A673 (cell line): ENCODE measurements at regions not wholly inside any gene's neighbourhood (a gene's known extent, or its start where the extent isn't known, plus 50 kb on each side); places are given as distances from the start of the nearest gene placed in this dataset.
"Not testable (repeated sequence)": the region's sequence is repeated elsewhere in the genome, so short reads cannot be mapped to it uniquely, and the experiment has no call there.

ENCODE experiments used
- BruUV-seq: library from RNA; stranded (reverse); fragments of 400-500 nt; replicated peaks from 2 replicates; lab custom pipeline; 2021; lab: Mats Ljungman, UMichigan
- CTCF ChIA-PET: fragments of 300-600 bp; sonication (Branson Sonifier 250); formaldehyde crosslinking; loops from one replicate; lab custom pipeline; 2022; ENCODE audit warnings: antibody characterized with exemption; lab: Charles Lee
- POLR2A ChIA-PET: fragments of 300-600 bp; sonication (Branson Sonifier 250); formaldehyde crosslinking; loops from one replicate; lab custom pipeline; 2022; ENCODE audit warnings: antibody characterized with exemption; ENCODE audit not compliant: low non-redundant PET; lab: Charles Lee
- DNase-seq: peaks from one replicate; pipeline ENCODE4 v3.0.0-alpha.2; 2015; ENCODE audit warnings: low spot score
- H3K27ac ChIP-seq: fragments of 200-600 bp; sonication (generic); 2 replicates; pipeline ENCODE4 v1.5.1; 2016; ENCODE audit warnings: mixed run types, low read depth, mild to moderate bottlenecking, mixed read lengths, antibody characterized with exemption, low read length; ENCODE audit not compliant: poor library complexity, severe bottlenecking
- H3K27me3 ChIP-seq: fragments of 200-600 bp; sonication (generic); replicated peaks from 2 replicates; pipeline ENCODE4 v1.6.1; 2017; ENCODE audit warnings: mixed run types, low read depth, mild to moderate bottlenecking, mixed read lengths, antibody characterized with exemption, low read length; ENCODE audit not compliant: insufficient read depth, poor library complexity
- H3K36me3 ChIP-seq: fragments of 200-600 bp; sonication (generic); 2 replicates; pipeline ENCODE4 v1.6.1; 2016; ENCODE audit warnings: mixed run types, mild to moderate bottlenecking, mixed read lengths, antibody characterized with exemption, low read length; ENCODE audit not compliant: insufficient read depth, poor library complexity, severe bottlenecking
- H3K4me1 ChIP-seq: fragments of 200-600 bp; sonication (generic); 2 replicates; pipeline ENCODE4 v1.6.1; 2017; ENCODE audit warnings: mixed run types, mild to moderate bottlenecking, mixed read lengths, antibody characterized with exemption, low read length; ENCODE audit not compliant: insufficient read depth, poor library complexity, severe bottlenecking
- H3K4me3 ChIP-seq: fragments of 200-600 bp; sonication (generic); 2 replicates; pipeline ENCODE4 v1.5.1; 2016; ENCODE audit warnings: low read depth, mixed run types, mild to moderate bottlenecking, mixed read lengths, low read length; ENCODE audit not compliant: poor library complexity, severe bottlenecking
- H3K9me3 ChIP-seq: fragments of 200-600 bp; sonication (generic); 2 replicates; pipeline ENCODE4 v1.6.1; 2016; ENCODE audit warnings: mixed run types, low read depth, mild to moderate bottlenecking, mixed read lengths, antibody characterized with exemption, low read length; ENCODE audit not compliant: poor library complexity, severe bottlenecking
- EZH2 ChIP-seq: fragments of 200-600 bp; sonication (generic); IDR thresholded peaks from 2 replicates; pipeline ENCODE4 v1.6.1; 2017; ENCODE audit warnings: borderline replicate concordance, low read depth, mild to moderate bottlenecking, mixed read lengths, antibody characterized with exemption, low read length; ENCODE audit not compliant: poor library complexity, severe bottlenecking
- intact Hi-C: fragments of 100-400 bp; cut with micrococcal nuclease; formaldehyde crosslinking; loops from one replicate; pipeline ENCODE4 v1.10.0; 2022; ENCODE audit not compliant: unreplicated experiment
- TF ChIP-seq, protein P1 (sequence below): fragments of 300-800, 200-600 bp; sonication (generic); conservative IDR thresholded peaks from 2 replicates; pipeline ENCODE4 v1.5.1; 2017; ENCODE audit warnings: low read depth, mild to moderate bottlenecking, antibody characterized with exemption, low read length, moderate library complexity, mixed read lengths

DNA sequence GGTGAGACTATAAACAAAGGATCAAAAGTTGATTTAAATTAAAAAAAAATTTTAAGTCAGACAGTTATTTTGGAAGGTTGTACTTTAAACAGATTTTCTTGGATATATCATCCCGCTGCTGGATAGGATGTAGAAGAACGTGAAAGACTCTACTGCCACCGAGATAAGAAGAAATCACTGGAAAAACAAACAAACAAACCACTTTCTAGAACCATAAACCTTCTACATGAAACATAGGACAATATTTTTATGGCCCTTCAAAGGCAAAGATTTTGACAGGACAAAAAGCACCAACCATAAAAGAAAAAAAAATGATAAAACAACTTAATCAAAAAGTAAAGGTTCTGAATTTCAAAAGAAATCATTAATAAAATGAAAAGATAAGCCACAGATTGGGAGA, 268.2 kb upstream of the DAAM1 start:
- POLR2A ChIA-PET, result no interaction called here
- CTCF ChIA-PET, result no interaction called here
- no peak for DNase-seq
- Histone ChIP-seq H3K36me3 (no peaks in the 10 kb centered on the region), H3K9me3 (no peaks in the 10 kb centered on the region), H3K4me1 (peaks cover 21% of the 10 kb centered on the region), H3K27ac (no peak overlapping the region), H3K4me3 (no peak overlapping the region), H3K27me3 (no peaks in the 10 kb centered on the region)
- no TSS peak for BruUV-seq
- TF ChIP-seq, protein P1, sequence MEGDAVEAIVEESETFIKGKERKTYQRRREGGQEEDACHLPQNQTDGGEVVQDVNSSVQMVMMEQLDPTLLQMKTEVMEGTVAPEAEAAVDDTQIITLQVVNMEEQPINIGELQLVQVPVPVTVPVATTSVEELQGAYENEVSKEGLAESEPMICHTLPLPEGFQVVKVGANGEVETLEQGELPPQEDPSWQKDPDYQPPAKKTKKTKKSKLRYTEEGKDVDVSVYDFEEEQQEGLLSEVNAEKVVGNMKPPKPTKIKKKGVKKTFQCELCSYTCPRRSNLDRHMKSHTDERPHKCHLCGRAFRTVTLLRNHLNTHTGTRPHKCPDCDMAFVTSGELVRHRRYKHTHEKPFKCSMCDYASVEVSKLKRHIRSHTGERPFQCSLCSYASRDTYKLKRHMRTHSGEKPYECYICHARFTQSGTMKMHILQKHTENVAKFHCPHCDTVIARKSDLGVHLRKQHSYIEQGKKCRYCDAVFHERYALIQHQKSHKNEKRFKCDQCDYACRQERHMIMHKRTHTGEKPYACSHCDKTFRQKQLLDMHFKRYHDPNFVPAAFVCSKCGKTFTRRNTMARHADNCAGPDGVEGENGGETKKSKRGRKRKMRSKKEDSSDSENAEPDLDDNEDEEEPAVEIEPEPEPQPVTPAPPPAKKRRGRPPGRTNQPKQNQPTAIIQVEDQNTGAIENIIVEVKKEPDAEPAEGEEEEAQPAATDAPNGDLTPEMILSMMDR, result no peak
- no peak for TF ChIP-seq EZH2
- intact Hi-C loops, result no loop called here

DNA sequence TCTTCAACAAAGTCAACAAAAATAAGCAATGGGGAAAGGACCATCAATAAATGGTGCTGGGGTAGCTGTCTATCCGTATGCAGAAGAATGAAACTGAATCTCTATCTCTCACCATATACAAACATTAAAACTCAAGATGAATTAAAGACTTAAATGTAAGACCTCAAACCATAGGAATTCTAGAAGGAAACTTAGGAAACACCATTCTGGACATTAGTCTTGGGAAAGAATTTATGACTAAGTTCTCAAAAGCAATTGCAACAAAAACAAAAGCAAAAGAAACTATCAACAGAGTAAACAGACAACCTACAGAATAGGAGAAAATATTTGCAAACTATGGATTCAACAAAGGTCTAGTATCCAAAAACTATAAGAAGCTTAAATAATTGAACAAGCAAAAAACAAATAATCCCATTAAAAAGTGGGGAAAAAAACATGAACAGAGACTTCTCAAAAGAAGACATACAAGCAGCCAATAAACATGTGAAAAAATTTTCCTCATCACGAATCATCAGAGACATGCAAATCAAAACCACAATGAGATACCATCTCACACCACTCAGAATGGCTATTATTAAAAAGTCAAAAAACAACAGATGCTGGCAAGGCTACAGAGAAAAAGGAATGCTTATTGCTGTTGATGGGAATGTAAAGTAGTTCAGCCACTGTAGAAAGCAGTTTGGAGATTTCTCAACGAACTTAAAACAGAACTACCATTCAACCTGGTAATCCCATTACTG, 266.1 kb upstream of the DAAM1 start:
- H3K4me3 ChIP-seq, DNase-seq, BruUV-seq, POLR2A ChIA-PET, CTCF ChIA-PET, H3K27ac ChIP-seq, H3K27me3 ChIP-seq, intact Hi-C loops, H3K36me3 ChIP-seq, H3K9me3 ChIP-seq: not testable (repeated sequence)
- H3K4me1 ChIP-seq, result peaks cover 21% of the 10 kb centered on the region

DNA sequence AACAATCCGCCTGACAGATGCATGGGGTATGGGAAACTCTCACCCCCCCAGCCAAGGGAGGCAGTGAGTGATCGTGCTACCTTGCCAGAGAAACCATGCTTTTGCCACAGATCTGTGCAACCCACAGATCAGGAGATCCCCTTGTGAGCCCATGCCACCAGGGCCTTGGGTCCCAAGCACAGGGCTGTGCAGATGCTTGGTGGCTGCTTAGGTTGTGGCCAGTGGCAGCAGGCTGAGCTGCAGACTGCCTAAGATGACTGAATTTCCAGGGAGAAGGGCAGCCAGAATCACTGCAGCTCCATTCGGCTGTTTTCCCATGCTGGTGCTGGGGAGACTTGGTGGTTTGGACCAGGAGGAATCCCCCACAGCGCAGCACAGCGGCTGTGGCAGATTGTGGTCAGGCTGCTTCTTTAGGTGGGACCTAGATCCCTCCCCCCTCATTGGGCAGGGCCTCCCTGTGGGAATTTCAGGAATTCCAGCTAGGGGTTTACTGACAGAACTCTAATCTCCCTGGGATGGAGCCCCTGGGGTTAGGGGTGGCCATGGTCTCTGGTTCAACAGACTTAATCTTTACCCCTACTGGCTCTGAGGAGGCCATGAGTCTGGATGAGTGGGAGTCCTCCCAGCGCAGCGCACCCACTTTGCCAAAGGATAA, 264.6 kb upstream of the DAAM1 start:
- no peak overlapping the region for H3K27ac ChIP-seq
- no peaks in the 10 kb centered on the region for H3K36me3 ChIP-seq
- BruUV-seq, result no TSS peak
- no peak overlapping the region for H3K4me3 ChIP-seq
- H3K27me3 ChIP-seq, result no peaks in the 10 kb centered on the region
- peaks cover 15% of the 10 kb centered on the region for H3K4me1 ChIP-seq
- ChIA-PET POLR2A (no interaction called here), CTCF (no interaction called here)
- intact Hi-C loops, result no loop called here
- TF ChIP-seq, protein P1, result no peak
- TF ChIP-seq EZH2, result no peak
- DNase-seq, result no peak
- H3K9me3 ChIP-seq, result no peaks in the 10 kb centered on the region
